ENCODE measurements at regions not wholly inside any gene's neighbourhood (a gene's known extent, or its start where the extent isn't known, plus 50 kb on each side); places are given as distances from the start of the nearest gene placed in this dataset.
"Not testable (repeated sequence)": the region's sequence is repeated elsewhere in the genome, so short reads cannot be mapped to it uniquely, and the experiment has no call there.

GRCh38 chrX:3994315-3994714, 280.9 kb upstream of the PRKX start:
- no peak for DNase-seq

- no peak for DNase-seq
These were observed 277.1 kb upstream of the PRKX start for GRCh38 chrX:3990569-3990968.

GRCh38 chrX:3972104-3972858, 258.8 kb upstream of the PRKX start:
- DNase-seq: not testable (repeated sequence)

- no peak for DNase-seq
These were observed 255.3 kb upstream of the PRKX start for GRCh38 chrX:3968749-3969148.

- no peak for DNase-seq
These were observed 250.5 kb upstream of the PRKX start for GRCh38 chrX:3963980-3964379.

- no peak for DNase-seq
These were observed 249.3 kb upstream of the PRKX start for GRCh38 chrX:3962511-3963311.

- no peak for DNase-seq
These were observed 247.5 kb upstream of the PRKX start for GRCh38 chrX:3960952-3961351.

GRCh38 chrX:3951859-3952258, 238.4 kb upstream of the PRKX start:
- DNase-seq: no peak

GRCh38 chrX:3950373-3950772, 236.9 kb upstream of the PRKX start:
- no peak for DNase-seq

- no peak for DNase-seq
These were observed 230.5 kb upstream of the PRKX start for GRCh38 chrX:3943965-3944364.

- DNase-seq: no peak
These were observed 226.7 kb upstream of the PRKX start for GRCh38 chrX:3940000-3940610.

- no peak for DNase-seq
These were observed 225.1 kb upstream of the PRKX start for GRCh38 chrX:3938587-3938986.

GRCh38 chrX:3935196-3935595, 221.7 kb upstream of the PRKX start:
- not testable (repeated sequence) for DNase-seq

GRCh38 chrX:3920424-3921017, 207.1 kb upstream of the PRKX start:
- not testable (repeated sequence) for DNase-seq

- DNase-seq: not testable (repeated sequence)
These were observed 206.4 kb upstream of the PRKX start for GRCh38 chrX:3919668-3920423.

GRCh38 chrX:3914813-3915212, 201.4 kb upstream of the PRKX start:
- DNase-seq: not testable (repeated sequence)

GRCh38 chrX:3914059-3914458, 200.6 kb upstream of the PRKX start:
- not testable (repeated sequence) for DNase-seq

GRCh38 chrX:3911012-3911411, 197.6 kb upstream of the PRKX start:
- not testable (repeated sequence) for DNase-seq

- not testable (repeated sequence) for DNase-seq
These were observed 197.2 kb upstream of the PRKX start for GRCh38 chrX:3910611-3911010.

GRCh38 chrX:3905522-3906258, 192.2 kb upstream of the PRKX start:
- DNase-seq: not testable (repeated sequence)

GRCh38 chrX:3902222-3902621, 188.8 kb upstream of the PRKX start:
- DNase-seq: not testable (repeated sequence)

GRCh38 chrX:3896755-3897154, 183.3 kb upstream of the PRKX start:
- not testable (repeated sequence) for DNase-seq

All from activated T-cell treated with anti-CD3 and anti-CD28 coated beads, Interleukin-2, amount 50 U/mL, for 48 hours (primary cell).